ENCODE measurements at regions not wholly inside any gene's neighbourhood (a gene's known extent, or its start where the extent isn't known, plus 50 kb on each side); places are given as distances from the start of the nearest gene placed in this dataset.

DNA sequence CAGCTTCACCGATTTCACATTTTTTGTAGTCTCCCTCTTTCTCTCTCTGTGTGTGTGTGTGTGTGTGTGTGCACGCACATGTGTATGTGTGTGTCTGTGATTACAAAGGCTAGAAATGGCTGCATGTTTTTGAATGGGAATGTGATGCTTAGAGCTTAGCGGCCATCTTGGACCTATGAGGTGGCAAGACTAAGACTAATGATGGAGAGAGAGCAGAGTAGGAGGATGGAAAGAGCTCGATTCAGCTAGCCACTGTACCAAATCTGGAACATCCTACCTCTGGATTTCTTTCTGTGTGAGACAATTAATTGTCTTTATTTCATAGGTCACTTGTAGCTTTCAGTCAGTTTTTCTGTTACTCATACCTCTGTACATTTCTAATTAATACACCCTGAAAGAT, 205.1 kb downstream of the PCSK1 start:
- TF ChIP-seq, protein P1, sequence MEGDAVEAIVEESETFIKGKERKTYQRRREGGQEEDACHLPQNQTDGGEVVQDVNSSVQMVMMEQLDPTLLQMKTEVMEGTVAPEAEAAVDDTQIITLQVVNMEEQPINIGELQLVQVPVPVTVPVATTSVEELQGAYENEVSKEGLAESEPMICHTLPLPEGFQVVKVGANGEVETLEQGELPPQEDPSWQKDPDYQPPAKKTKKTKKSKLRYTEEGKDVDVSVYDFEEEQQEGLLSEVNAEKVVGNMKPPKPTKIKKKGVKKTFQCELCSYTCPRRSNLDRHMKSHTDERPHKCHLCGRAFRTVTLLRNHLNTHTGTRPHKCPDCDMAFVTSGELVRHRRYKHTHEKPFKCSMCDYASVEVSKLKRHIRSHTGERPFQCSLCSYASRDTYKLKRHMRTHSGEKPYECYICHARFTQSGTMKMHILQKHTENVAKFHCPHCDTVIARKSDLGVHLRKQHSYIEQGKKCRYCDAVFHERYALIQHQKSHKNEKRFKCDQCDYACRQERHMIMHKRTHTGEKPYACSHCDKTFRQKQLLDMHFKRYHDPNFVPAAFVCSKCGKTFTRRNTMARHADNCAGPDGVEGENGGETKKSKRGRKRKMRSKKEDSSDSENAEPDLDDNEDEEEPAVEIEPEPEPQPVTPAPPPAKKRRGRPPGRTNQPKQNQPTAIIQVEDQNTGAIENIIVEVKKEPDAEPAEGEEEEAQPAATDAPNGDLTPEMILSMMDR (IDR thresholded peaks at IDR 0.05): no peak
- TF ChIP-seq ZFX (IDR thresholded peaks at IDR 0.05; ENCODE audit: borderline replicate concordance): no peak
